Mammary epithelial cell (primary cell): ENCODE measurements at regions not wholly inside any gene's neighbourhood (a gene's known extent, or its start where the extent isn't known, plus 50 kb on each side); places are given as distances from the start of the nearest gene placed in this dataset.
"Not testable (repeated sequence)": the region's sequence is repeated elsewhere in the genome, so short reads cannot be mapped to it uniquely, and the experiment has no call there.

ENCODE experiments used
- CTCF ChIP-seq, 2 donors: IDR thresholded peaks in 1 of 2; conservative IDR thresholded peaks in 1 of 2; 2 replicates each; pipeline ENCODE4 v1.5.1; 2011 to 2012; ENCODE audit warnings: inconsistent platforms in 2 of 2, low read length in 2 of 2, mild to moderate bottlenecking in 2 of 2, control low read depth in 1 of 2, low read depth in 1 of 2; ENCODE audit not compliant: insufficient read depth in 1 of 2; ENCODE audit errors: extremely low read depth in 1 of 2
- EZH2 ChIP-seq: IDR thresholded peaks from 2 replicates; pipeline ENCODE4 v1.6.1; 2012; ENCODE audit warnings: low read length, inconsistent platforms, borderline replicate concordance

- not testable (repeated sequence) for TF ChIP-seq CTCF (conservative IDR thresholded peaks at IDR 0.05 in 1 of 2, IDR thresholded peaks at IDR 0.05 in 1 of 2; ENCODE audit: extremely low read depth in 1 of 2, insufficient read depth in 1 of 2, low read depth in 1 of 2, low read length in 2 of 2); EZH2
Measured at GRCh38 chr15:70227918-70228317, 130.2 kb upstream of the TLE3 start.
